H1 (cell line): ENCODE measurements at regions not wholly inside any gene's neighbourhood (a gene's known extent, or its start where the extent isn't known, plus 50 kb on each side); places are given as distances from the start of the nearest gene placed in this dataset.

ENCODE experiments used
- CTCF ChIA-PET: fragments of 300-600 bp; sonication (Branson Sonifier 250); formaldehyde crosslinking; loops from one replicate; lab custom pipeline; 2021; ENCODE audit not compliant: partially characterized antibody; lab: Charles Lee
- POLR2A ChIA-PET: fragments of 300-600 bp; sonication (Branson Sonifier 250); formaldehyde crosslinking; loops from one replicate; lab custom pipeline; 2021; ENCODE audit warnings: inconsistent platforms; ENCODE audit not compliant: partially characterized antibody; lab: Charles Lee
- DNase-seq, 2 experiments: peaks; one replicate each; pipeline versions ENCODE4 v3.0.0 to v3.0.0-alpha.2; 2010 to 2022; ENCODE audit warnings: low spot score in 2 of 2, low read depth in 1 of 2, mixed read lengths in 1 of 2
- FAIRE-seq: peaks from 2 replicates; lab custom pipeline; 2011; peaks lifted over from hg19 to GRCh38; lab: Jason Lieb, UNC
- H2AFZ ChIP-seq: 2 replicates; pipeline ENCODE4 v1.8.1; 2012; ENCODE audit warnings: low read length, inconsistent platforms
- H2AK5ac ChIP-seq: 2 replicates; pipeline ENCODE4 v1.6.1; 2013; ENCODE audit warnings: low read depth, low read length
- H2BK120ac ChIP-seq: replicated peaks from 2 replicates; pipeline ENCODE3; 2013; ENCODE audit warnings: low read depth, low read length, inconsistent platforms
- H2BK12ac ChIP-seq: 2 replicates; pipeline ENCODE4 v1.6.1; 2013; ENCODE audit warnings: low read depth, low read length
- H2BK15ac ChIP-seq: 2 replicates; pipeline ENCODE4 v1.6.1; 2013; ENCODE audit warnings: low read length
- H2BK20ac ChIP-seq: 2 replicates; pipeline ENCODE4 v1.6.1; 2013; ENCODE audit warnings: low read length
- H2BK5ac ChIP-seq: 2 replicates; pipeline ENCODE4 v1.6.1; 2013; ENCODE audit warnings: low read depth, low read length
- H3K14ac ChIP-seq: 2 replicates; pipeline ENCODE4 v1.6.1; 2013; ENCODE audit warnings: inconsistent platforms; ENCODE audit not compliant: insufficient read length
- H3K18ac ChIP-seq: 2 replicates; pipeline ENCODE4 v1.6.1; 2013; ENCODE audit warnings: low read length; ENCODE audit errors: extremely low read depth
- H3K23ac ChIP-seq: 2 replicates; pipeline ENCODE4 v1.6.1; 2013; ENCODE audit warnings: inconsistent platforms; ENCODE audit not compliant: insufficient read length
- H3K23me2 ChIP-seq: 2 replicates; pipeline ENCODE4 v1.6.1; 2013; ENCODE audit warnings: low read depth, low read length
- H3K27ac ChIP-seq: 2 replicates; pipeline ENCODE4 v1.6.1; 2011; ENCODE audit warnings: low read depth, low read length, inconsistent platforms
- H3K27me3 ChIP-seq, 4 experiments: replicated peaks in 1 of 4; 1 replicate in 1 of 4; 2 replicates in 3 of 4; pipeline versions ENCODE4 v1.6.1 to v1.8.1; 2011 to 2013; ENCODE audit warnings: low read length in 3 of 4, mild to moderate bottlenecking in 3 of 4, inconsistent platforms in 2 of 4, mixed read lengths in 2 of 4, moderate library complexity in 1 of 4; ENCODE audit not compliant: control insufficient read depth in 3 of 4, insufficient read depth in 3 of 4; ENCODE audit errors: extremely low read depth in 1 of 4
- H3K36me3 ChIP-seq, 4 experiments: 2 replicates each; pipeline versions ENCODE4 v1.6.1 to v1.8.1; 2011 to 2013; ENCODE audit warnings: mild to moderate bottlenecking in 4 of 4, low read length in 3 of 4, moderate library complexity in 2 of 4, control low read depth in 1 of 4, inconsistent platforms in 1 of 4; ENCODE audit not compliant: insufficient read depth in 4 of 4, control insufficient read depth in 2 of 4
- H3K4ac ChIP-seq: replicated peaks from 2 replicates; pipeline ENCODE3; 2013; ENCODE audit warnings: low read length, low read depth, mixed read lengths, inconsistent platforms; ENCODE audit not compliant: insufficient read length
- H3K4me1 ChIP-seq, 4 experiments: replicated peaks in 1 of 4; 1 replicate in 1 of 4; 2 replicates in 3 of 4; pipeline versions ENCODE4 v1.6.1 to v1.8.1; 2011 to 2013; ENCODE audit warnings: low read length in 3 of 4, inconsistent platforms in 2 of 4, mixed read lengths in 1 of 4; ENCODE audit not compliant: insufficient read depth in 4 of 4, control insufficient read depth in 3 of 4
- H3K4me2 ChIP-seq, 2 experiments: 2 replicates each; pipeline versions ENCODE4 v1.6.1 to v1.8.1; 2011 to 2013; ENCODE audit warnings: low read depth in 2 of 2, low read length in 2 of 2, control low read depth in 1 of 2, inconsistent platforms in 1 of 2, mild to moderate bottlenecking in 1 of 2; ENCODE audit not compliant: insufficient read depth in 1 of 2
- H3K4me3 ChIP-seq, 4 experiments: fragments of 200-600, 300-600 bp in 1 of 4; sonication (generic), shearing (Covaris generic), sonication (Bioruptor Twin) in 1 of 4; 2 replicates each; pipeline versions ENCODE4 v1.5.1 to v1.8.1; 2011 to 2016; ENCODE audit warnings: low read length in 4 of 4, low read depth in 3 of 4, control low read depth in 2 of 4, inconsistent platforms in 2 of 4, mild to moderate bottlenecking in 2 of 4, mixed read lengths in 1 of 4, moderate library complexity in 1 of 4; ENCODE audit not compliant: insufficient read depth in 2 of 4; ENCODE audit errors: extremely low read depth in 1 of 4
- H3K56ac ChIP-seq: replicated peaks from 2 replicates; pipeline ENCODE3; 2013; ENCODE audit warnings: low read depth, mild to moderate bottlenecking, mixed read lengths, low read length, inconsistent platforms; ENCODE audit not compliant: insufficient read length
- H3K79me1 ChIP-seq: 2 replicates; pipeline ENCODE4 v1.6.1; 2013; ENCODE audit warnings: low read depth, low read length, control low read depth
- H3K79me2 ChIP-seq, 2 experiments: 2 replicates each; pipeline versions ENCODE4 v1.6.1 to v1.8.1; 2012 to 2013; ENCODE audit warnings: low read length in 2 of 2, mild to moderate bottlenecking in 2 of 2, inconsistent platforms in 1 of 2; ENCODE audit not compliant: insufficient read depth in 2 of 2, control insufficient read depth in 1 of 2
- H3K9ac ChIP-seq, 4 experiments: replicated peaks in 1 of 4; 1 replicate in 1 of 4; 2 replicates in 3 of 4; pipeline versions ENCODE4 v1.6.1 to v1.8.1; 2011 to 2013; ENCODE audit warnings: low read depth in 3 of 4, low read length in 3 of 4, control low read depth in 2 of 4, mild to moderate bottlenecking in 2 of 4, moderate library complexity in 2 of 4, inconsistent platforms in 1 of 4; ENCODE audit errors: extremely low read depth in 1 of 4
- H3K9me3 ChIP-seq, 2 experiments: 2 replicates each; pipeline versions ENCODE4 v1.6.1 to v1.8.1; 2012 to 2013; ENCODE audit warnings: mild to moderate bottlenecking in 2 of 2, moderate library complexity in 2 of 2, control low read depth in 1 of 2, inconsistent platforms in 1 of 2, low read depth in 1 of 2, low read length in 1 of 2, mixed read lengths in 1 of 2; ENCODE audit not compliant: insufficient read depth in 2 of 2
- H4K20me1 ChIP-seq, 2 experiments: replicated peaks in 1 of 2; 2 replicates each; pipeline versions ENCODE3 to v1.8.1; 2011 to 2013; ENCODE audit warnings: inconsistent platforms in 2 of 2, low read length in 2 of 2, mild to moderate bottlenecking in 1 of 2; ENCODE audit not compliant: insufficient read depth in 2 of 2, control insufficient read depth in 1 of 2
- H4K5ac ChIP-seq: 2 replicates; pipeline ENCODE4 v1.6.1; 2013; ENCODE audit warnings: low read length, low read depth, mixed read lengths, inconsistent platforms; ENCODE audit not compliant: insufficient read length
- H4K8ac ChIP-seq: 2 replicates; pipeline ENCODE4 v1.8.0; 2013; ENCODE audit warnings: mild to moderate bottlenecking, moderate library complexity, low read length, inconsistent platforms; ENCODE audit not compliant: insufficient read depth; ENCODE audit errors: extremely low read depth
- H4K91ac ChIP-seq: replicated peaks from 2 replicates; pipeline ENCODE3; 2013; ENCODE audit warnings: low read length, mixed read lengths, inconsistent platforms; ENCODE audit not compliant: insufficient read length
- BCL11A ChIP-seq, 2 experiments: IDR thresholded peaks; one replicate each; pipeline ENCODE4 v1.6.1; 2011; ENCODE audit warnings: low read depth in 2 of 2, low read length in 2 of 2, mild to moderate bottlenecking in 2 of 2
- CTBP2 ChIP-seq: IDR thresholded peaks from 2 replicates; pipeline ENCODE4 v1.7.0; 2011; ENCODE audit warnings: borderline replicate concordance, mild to moderate bottlenecking, moderate library complexity, mixed read lengths, low read length; ENCODE audit not compliant: insufficient read depth, insufficient read length
- FOSL1 ChIP-seq: IDR thresholded peaks from 2 replicates; pipeline ENCODE4 v1.6.1; 2011; ENCODE audit warnings: mild to moderate bottlenecking, low read depth, low read length, moderate library complexity; ENCODE audit not compliant: insufficient read depth
- HDAC6 ChIP-seq: IDR thresholded peaks from one replicate; pipeline ENCODE4 v1.7.1; 2012; ENCODE audit warnings: low read depth, mild to moderate bottlenecking, inconsistent platforms, low read length, moderate library complexity
- JUN ChIP-seq: IDR thresholded peaks from 2 replicates; pipeline ENCODE4 v1.6.1; 2011; ENCODE audit warnings: low read depth, mild to moderate bottlenecking, improper control_type of control experiment, low read length
- MAFK ChIP-seq: IDR thresholded peaks from 2 replicates; pipeline ENCODE4 v1.6.1; 2012; ENCODE audit warnings: low read depth, mild to moderate bottlenecking, improper control_type of control experiment, low read length
- MAX ChIP-seq: IDR thresholded peaks from 2 replicates; pipeline ENCODE4 v1.6.1; 2012; ENCODE audit warnings: inconsistent platforms
- POU5F1 ChIP-seq: IDR thresholded peaks from 2 replicates; pipeline ENCODE4 v1.6.1; 2011; ENCODE audit warnings: low read depth, mild to moderate bottlenecking, low read length, moderate library complexity
- RFX5 ChIP-seq: IDR thresholded peaks from 2 replicates; pipeline ENCODE4 v1.6.1; 2011; ENCODE audit warnings: low read depth, low read length, improper control_type of control experiment, borderline replicate concordance
- USF2 ChIP-seq: IDR thresholded peaks from 2 replicates; pipeline ENCODE4 v1.6.1; 2011; ENCODE audit warnings: low read length, improper control_type of control experiment
- whole genome bisulfite sequencing, 2 experiments: shearing (Covaris generic) in 1 of 2; methylation state at CpG; one replicate each; pipeline versions ENCODE4 v1.1.6 to v1.1.7; 2013 to 2015; ENCODE audit warnings: low lambda C conversion rate in 2 of 2, mixed read lengths in 2 of 2, inconsistent platforms in 1 of 2, low coverage in 1 of 2, missing lambda C conversion rate in 1 of 2; ENCODE audit not compliant: insufficient replicate concordance in 2 of 2, insufficient coverage in 1 of 2, insufficient read length in 1 of 2; ENCODE audit errors: extremely low coverage in 1 of 2, missing lambda C conversion rate in 1 of 2; 5-methylcytosine and 5-hydroxymethylcytosine counted together

GRCh38 chr18:27688581-27688980 is 488.3 kb downstream of the CDH2 start:
- Histone ChIP-seq H3K27ac (no peak overlapping the region), H4K20me1 (no peaks in the 10 kb centered on the region), H4K5ac (no peak overlapping the region), H3K4me3 (no peak overlapping the region), H2BK20ac (no peak overlapping the region), H2AK5ac (no peak overlapping the region), H3K4me2 (no peak overlapping the region), H3K9ac (no peak overlapping the region), H3K23ac (no peak overlapping the region), H2BK12ac (no peak overlapping the region), H3K23me2 (no peaks in the 10 kb centered on the region), H4K91ac (no peak overlapping the region), H3K79me1 (no peaks in the 10 kb centered on the region), H3K4ac (no peak overlapping the region), H3K14ac (no peak overlapping the region), H3K79me2 (no peaks in the 10 kb centered on the region), H3K9me3 (peaks cover 0 to 7% of the 10 kb centered on the region in 2 experiments; a peak in 1 of 4 replicates), H3K27me3 (no peaks in the 10 kb centered on the region), H3K56ac (no peak overlapping the region), H2BK5ac (no peak overlapping the region), H2BK120ac (no peak overlapping the region), H2BK15ac (no peak overlapping the region), H3K18ac (no peak overlapping the region), H3K4me1 (no peaks in the 10 kb centered on the region), H4K8ac (no peak overlapping the region), H3K36me3 (no peaks in the 10 kb centered on the region), H2AFZ (no peak overlapping the region)
- ChIA-PET CTCF (no interaction called here), POLR2A (no interaction called here)
- FAIRE-seq (no peak), DNase-seq (no peak)
- 93% methylated on average over 1 of the region's 1 CpG; no CpG with 5 or more reads in 1 of the 2 experiments for WGBS, 2 experiments
- TF ChIP-seq RFX5 (no peak), USF2 (no peak), JUN (no peak), POU5F1 (no peak), MAX (no peak), BCL11A (IDR thresholded peaks at IDR 0.05; ENCODE audit: low read depth in 2 of 2, low read length in 2 of 2) (no peak), CTBP2 (no peak), MAFK (no peak), FOSL1 (no peak), HDAC6 (no peak)
